HG02798 (cell line): ENCODE measurements at regions not wholly inside any gene's neighbourhood (a gene's known extent, or its start where the extent isn't known, plus 50 kb on each side); places are given as distances from the start of the nearest gene placed in this dataset.

ENCODE experiments used
- ATAC-seq: cut with Tn5 transposase; IDR thresholded peaks from one replicate; pipeline ENCODE4 v1.9.1; 2021; ENCODE audit warnings: mild to moderate bottlenecking; ENCODE audit not compliant: unreplicated experiment, poor library complexity

DNA sequence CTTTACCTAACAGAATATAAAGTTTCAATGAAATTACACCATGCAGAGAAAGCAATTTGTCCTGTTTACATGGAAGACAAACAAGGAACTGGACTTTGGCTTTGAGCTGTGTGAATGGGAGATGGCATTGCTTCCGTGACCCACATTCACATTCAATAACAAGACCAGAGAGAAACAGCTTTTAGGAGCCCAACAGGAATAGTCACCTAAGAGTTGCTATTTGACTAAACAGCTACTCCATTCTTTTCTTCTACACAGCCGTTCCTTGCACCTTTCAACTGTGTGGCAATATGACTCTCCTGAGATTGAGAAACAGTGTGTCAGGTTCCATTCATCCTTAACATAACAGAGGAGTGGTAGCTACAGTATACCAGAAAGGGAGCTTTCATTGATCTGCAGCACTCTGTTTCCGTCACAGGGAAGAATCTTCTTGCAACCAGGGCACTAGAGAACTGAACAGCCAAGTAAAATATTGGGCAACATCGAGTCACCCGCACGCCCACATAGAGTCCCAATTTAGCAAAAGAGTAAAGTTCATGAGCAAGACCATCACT lies 355.1 kb downstream of the HAO1 start:
- ATAC-seq: no peak

DNA sequence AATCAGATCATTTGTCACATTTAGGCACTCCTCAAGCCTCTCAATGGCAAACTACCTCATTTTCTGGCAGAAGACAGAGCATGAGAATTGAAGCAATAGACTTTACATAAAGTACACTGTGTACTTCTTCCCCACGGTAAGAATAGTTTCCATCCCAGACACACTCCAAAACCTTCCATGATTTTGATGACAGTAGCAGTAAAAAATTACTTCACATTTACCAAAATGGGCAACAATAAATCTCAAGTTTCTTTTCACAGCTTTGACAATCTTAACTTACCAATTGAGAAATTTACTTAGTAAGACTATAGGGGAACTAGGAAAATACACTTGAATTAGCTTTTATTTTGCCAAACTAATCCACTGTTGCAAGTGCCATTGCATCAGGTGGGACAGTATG lies 353.8 kb downstream of the HAO1 start:
- no peak for ATAC-seq

DNA sequence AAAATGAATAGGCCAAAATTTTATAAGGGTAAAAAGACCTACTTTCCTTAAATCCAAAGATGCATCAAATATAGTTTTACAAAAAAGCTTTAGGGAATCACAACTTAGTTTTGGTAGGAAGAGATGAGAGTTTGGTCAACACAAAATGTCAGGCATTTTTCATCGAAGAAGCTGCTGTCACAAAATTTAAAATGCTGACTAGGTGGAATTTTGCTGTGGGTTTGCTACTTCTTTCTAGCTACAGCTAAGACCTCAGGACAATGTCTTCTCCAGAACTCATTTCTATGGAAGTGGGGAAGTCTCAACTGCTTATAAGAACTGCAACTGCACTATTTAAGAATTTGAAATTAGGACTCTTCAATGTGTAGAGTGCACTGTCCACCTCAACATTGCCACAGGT lies 351.1 kb downstream of the HAO1 start:
- no peak for ATAC-seq

DNA sequence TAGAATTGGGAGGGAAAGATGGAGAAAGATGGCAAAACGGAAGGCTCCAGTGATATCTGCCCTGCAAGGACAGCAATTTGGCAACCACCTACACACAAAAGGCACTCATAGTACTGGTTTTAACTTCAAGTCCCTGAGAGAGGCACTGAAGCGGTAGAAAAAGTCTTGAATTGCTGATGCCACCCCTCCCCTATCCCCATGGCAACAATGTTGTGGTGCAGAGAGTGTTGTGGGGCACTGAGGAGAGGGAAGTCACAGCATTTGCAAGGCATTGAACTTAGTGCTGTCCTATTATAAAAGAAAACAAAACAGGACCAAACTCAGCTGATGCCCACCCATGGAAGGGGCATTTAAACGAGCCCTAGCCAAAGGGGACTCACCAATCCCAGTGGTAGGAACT lies 343.7 kb downstream of the HAO1 start:
- ATAC-seq: no peak

DNA sequence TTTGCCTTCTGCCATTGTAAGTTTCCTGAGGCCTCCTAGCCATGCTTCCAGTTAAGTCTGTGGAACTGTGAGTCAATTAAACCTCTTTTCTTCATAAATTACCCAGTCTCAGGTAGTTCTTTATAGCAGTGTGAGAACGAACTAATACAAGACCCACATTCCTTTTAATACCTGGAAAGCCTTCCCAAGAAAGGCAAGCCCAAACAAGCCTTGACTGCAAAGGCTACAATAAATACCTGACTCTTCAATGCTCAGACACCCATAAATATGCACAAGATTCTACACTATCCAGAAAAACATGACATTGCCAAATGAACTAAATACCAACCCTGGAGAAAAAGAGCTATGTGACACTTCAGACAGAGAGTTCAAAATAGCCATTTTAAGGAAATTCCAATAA lies 338.8 kb downstream of the HAO1 start:
- no peak for ATAC-seq

DNA sequence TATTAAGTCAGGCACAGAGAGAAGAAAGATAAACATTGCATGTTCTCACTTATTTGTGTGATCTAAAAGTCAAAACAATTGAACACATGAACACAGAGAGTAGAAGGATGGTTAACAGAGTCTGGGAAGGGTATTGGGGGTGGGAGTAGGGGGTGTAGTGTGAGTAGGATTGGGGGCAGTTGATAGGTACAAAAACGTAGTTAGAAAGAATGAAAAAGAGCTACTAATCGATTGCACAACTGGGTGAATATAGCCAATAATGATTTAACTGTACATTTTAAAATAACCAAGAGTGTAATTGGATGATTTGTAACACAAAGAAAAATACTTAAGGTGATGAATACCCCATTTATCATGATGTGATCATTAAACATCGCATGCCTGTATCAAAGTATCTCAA lies 333.3 kb downstream of the HAO1 start:
- no peak for ATAC-seq

DNA sequence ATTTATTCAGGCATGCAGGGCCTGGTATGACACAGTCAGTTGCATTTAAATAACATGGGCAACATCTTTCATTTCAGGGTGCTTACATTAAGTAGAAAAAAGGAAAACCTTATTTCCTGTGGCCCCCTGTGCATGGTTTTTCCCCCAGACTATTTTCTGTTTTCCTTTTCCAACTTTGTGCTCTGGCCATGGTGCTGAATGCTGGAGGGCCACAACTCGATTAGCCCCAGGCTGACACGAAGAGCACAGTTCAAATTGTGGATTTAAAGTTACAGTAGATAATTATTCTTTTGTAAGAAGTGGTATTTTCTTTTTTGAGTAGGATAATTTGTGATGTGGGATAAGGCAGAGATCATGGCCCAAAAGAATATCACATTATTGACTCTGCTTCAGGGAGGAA lies 332.0 kb downstream of the HAO1 start:
- no peak for ATAC-seq

DNA sequence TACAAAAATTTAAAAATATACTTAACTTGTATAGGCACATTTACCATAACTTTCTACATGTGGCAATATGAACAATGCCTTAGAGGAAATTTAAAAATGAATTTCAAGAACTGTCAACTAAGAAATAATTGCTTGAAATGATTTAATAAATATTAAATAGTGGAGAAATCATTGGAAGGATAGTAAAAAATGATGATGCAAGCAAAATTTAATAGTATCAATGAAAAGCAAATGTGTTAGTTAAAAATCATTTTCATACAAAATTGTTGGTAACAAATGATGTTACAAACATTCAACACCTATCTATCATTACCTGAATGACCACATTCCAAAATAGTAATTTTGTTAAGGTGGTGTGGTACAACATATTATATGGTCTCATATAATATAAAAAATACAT lies 331.0 kb downstream of the HAO1 start:
- no peak for ATAC-seq

DNA sequence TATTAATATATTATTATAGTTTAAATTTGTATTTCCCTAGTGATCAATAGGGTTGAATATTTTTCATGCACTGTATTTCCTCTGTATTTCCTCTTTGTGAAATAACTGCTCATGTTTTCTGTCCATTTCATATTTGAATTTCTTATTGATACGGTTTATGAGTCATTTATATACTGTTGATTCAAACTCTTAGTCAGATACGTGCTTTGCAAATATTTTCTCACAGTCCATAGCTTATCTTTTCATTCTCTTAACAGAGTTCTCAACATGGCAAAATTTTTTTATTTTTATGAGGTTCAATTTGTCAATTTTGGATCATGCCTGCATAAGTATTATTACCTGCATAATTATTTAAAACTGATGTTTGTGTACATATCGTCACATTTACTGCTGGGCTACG lies 329.6 kb downstream of the HAO1 start:
- no peak for ATAC-seq

DNA sequence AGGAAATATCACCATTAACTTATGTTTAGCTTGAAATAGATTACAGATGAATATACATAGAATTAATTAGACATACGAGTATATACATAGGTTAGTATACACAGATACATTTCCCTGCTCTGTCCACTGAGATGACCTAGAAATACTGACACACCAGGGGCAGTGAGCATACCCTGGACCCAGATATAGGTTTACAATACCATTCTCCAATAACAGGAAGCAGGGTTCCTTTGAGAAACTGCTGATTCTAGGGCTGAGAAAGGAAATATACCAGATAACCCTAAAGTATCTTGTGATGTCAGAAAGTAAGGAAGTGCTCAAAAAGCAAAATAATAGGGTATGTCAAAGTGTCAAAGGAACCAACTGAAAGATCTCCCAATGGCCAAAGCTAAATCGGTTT lies 322.5 kb downstream of the HAO1 start:
- ATAC-seq: no peak

DNA sequence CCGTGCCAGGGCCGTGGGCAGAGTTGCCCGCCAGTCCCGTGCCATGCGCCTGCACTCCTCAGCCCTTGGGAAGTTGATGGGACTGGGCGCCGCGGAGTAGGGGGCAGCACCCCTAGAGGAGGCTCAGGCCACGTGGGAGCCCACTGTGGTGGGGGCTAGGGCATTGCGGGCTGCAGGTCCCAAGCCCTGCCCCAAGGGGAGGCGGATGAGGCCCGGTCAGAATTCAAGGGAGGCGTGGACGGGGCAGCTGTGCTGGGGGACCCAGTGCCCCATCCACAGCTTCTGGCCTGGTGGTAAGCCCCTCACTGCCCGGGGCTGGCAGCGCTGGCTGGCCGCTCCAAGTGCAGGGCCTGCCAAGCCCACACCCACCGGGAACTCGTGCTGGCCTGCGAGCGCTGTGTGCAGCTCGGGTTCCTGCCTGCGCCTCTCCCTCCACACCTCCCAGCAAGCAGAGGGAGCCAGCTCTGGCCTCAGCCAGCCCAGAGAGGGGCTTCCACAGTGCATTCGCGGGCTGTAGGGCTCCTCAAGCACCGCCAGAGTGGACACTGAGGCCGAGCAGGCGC lies 317.8 kb downstream of the HAO1 start:
- ATAC-seq: no peak

DNA sequence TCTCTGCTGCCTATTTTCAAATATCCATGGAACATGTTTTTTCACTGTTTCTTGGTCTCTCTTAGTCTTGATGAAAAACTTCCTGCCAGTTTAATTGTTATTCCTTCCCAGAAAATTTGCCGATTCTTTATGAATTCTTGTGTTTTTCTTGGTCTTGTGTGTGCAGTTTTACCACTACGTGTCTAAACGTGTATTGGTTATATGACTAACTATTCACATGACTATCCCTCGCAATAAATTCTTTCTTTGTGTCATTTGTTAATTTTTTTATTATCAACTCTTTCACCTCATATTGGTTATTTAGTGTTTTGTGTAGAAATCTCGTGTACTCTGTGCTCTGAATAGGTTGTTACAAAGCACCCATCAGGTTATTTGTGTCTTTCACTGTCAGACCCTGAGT lies 315.4 kb downstream of the HAO1 start:
- ATAC-seq: no peak

DNA sequence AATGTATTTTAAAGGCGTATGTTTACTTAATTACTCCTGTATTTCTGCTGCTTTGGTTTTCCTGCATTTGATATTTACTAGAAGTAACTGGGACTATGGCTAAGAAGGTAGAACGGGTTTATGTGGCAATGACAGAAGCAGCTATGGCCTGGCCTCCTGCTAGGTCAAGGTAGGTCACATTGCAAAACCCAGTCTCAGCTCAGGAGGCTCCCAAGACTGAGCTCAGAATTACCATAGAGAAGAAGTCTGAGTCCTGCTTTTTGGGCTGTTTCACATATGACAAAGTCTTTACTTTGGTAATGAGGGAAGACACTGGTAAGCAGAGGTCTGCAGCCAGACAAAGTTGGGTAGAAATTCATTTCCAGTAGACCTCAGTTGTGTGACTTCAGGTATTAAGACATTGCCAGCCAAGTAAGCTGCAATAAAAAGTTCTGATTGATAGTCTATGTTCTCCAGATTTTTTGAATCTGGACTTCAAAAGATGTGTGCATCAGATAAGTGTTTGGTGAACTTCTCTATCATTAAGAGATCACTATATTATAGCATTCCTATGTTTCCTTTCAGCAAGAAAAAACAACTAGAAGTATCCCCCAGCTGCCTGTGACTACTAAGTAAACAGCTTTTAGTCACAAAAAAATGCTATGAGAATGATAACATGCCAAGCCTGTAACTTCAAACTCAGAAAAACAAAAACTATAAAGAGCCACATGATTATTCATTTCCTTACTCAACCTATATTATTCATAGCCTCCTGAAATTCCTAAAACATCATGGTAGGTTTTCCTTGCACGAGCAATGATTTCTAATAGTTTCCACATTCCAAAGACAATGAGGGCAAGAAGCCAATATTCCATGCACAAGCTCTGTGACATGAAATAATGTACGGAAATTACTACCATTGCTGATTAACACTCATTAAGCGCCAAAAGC lies 312.3 kb downstream of the HAO1 start:
- no peak for ATAC-seq

DNA sequence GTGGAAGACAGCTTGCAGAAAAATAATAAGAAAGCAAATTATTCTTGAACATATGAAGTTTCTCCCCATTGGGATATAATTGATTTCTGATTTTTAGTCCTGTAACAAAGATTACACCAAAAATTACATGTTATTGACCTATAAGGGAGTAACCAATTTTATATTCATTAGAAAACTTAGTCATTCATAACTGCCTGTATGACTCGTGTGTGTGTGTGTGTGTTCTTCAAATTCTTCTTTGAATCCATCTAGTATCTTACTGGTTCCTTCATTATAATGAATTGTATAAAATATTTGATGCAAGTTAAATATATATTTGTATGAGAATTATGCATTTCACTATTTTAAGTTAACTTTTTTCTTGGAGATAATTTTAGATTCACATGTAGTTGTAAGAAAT lies 310.4 kb downstream of the HAO1 start:
- ATAC-seq: no peak

DNA sequence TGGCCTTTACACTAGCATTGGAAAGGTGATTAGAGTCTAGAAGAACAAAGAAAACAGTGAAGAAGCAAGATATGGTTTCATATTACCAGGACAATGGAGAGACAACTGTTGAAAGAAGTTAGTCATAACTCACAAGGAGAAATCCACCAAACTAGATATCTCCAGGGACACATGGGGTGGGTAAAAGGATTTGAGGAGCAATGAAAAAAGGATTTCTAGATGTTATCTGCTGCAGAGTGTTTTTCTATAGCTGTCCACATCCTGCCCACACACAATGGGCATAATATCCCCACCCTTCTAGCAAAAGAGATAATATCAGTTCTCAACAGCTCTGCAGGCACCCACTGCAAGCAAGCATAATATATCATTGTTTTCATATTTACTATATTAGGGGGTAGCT lies 303.1 kb downstream of the HAO1 start:
- ATAC-seq: no peak

DNA sequence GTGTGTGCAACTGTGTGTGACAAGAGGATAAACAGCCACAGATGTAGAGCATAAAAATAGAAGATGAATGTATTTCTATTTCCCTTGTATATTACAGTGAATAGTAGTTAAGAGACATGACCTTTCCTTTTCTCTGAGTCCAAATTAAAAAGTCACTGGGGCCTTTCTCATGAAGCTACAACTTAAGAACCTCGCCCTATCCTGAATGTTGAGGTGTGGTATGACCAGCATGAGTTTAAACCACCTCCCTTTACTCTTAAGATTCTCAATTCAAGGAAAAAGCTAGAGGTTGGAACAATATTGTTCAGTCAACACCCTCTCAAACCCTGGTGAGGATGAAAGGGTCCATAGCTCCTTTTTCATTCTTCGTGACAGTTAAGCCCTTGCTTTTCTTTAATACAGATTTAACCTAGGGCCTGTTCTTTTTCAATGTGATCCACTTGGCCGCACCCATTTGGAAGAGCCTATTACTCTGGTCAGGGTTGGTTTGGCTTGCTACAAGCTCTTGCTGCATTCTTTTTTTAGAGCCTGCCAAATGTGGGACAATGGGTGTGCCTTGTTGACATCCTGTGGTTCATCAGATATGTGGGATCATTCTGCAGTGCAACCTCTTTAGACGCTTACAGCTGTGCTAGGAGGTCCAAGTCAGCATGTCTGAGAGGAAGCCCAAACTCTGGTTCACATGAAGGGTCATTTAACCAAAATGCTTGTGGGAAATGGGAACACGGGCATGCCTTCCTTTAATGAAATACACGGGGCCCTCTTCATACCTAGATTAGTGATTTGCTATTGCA lies 290.0 kb downstream of the HAO1 start:
- ATAC-seq: no peak

DNA sequence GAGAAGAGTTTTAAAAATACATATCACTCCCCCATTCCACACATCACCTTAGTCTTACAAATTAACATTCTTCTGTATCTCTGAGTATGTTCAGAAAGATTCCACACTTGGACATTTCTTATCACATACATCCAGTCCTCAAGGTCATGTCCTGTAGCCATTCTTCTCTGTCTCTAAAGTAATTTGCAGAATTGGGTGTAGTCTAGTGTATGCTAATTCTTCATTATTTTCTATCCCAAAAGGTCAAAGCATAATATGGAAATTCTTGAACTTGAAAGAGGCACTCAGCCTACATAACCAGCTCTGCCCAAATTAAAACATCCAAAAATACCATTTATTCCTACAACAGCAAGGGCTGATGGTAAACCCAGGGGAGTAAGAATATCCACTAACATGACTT lies 286.0 kb downstream of the HAO1 start:
- ATAC-seq: no peak

DNA sequence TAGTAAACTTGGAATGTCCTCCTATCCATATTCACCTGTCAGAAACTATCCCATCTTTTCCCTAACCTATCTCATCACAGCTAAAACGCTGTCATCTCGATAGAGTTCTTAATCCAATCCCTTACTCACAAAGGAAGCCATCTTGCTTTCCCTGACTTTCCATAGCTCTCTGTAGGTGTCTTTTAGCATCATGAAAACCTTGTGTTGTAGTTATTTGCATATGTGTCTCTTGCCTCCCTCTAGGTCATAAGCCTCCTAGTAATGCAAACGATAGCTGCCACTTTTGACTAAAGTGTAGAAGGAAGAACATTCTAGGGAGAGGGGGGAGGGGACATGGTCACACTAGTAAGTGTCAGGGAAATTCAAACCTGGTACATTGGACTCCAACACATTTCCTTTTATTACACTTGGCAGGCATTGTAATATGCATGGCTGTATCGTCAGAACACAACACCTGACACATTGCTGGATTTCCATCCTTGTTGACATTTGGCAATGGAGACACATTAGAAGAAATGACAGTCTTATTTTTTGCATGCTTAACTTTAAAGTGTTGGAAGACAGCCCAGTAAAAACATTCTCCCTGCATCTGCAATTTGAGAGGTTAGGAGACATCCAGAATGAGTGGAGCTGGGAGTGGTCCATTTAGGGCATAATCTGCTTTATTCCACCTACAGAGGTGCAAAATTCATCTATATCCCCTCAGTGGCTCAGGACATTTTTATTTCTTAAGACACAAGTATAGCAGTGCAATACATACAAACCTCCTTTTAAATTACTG lies 283.4 kb downstream of the HAO1 start:
- no peak for ATAC-seq

DNA sequence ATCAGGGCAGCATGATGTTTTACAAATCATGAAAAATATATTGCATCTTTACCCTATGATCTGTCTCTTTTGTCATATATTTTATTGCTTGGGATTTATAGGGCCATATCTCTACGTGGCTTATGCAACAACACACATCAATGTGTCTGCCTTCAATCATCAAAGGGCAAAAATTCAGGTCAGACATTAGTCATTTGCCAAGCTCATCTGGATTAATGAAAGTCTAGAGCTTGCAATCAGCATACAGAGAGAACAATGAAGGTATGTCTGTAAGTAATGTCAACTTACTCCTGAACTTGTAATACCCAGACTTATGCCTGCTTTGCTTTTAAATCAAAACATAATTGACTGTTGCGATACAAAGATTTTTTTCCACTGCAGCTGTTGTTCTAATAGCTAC lies 282.7 kb downstream of the HAO1 start:
- no peak for ATAC-seq

DNA sequence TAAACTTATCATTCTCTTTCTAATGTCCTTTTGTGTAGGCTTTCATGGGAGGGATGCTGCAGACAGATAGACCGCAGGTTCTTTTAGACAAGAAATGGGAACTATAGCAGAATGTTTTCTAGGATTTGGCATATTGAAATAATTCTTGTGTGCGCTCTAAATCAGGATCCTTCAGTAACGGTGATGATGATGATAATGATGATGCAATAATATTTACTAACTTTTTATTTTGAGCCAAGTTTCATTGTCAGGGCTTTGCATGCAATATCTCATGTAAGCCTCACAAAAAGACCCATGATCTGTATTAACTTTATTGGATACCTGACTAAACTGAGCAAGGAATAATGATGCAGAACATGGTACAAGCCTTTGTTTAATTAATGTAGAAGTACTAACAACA lies 280.1 kb downstream of the HAO1 start:
- ATAC-seq: no peak
